ENCODE measurements at regions not wholly inside any gene's neighbourhood (a gene's known extent, or its start where the extent isn't known, plus 50 kb on each side); places are given as distances from the start of the nearest gene placed in this dataset.
"Not testable (repeated sequence)": the region's sequence is repeated elsewhere in the genome, so short reads cannot be mapped to it uniquely, and the experiment has no call there.

- no peak for DNase-seq (ENCODE audit: low spot score in 2 of 2)
- H3K4me1 ChIP-seq: no peaks in the 10 kb centered on the region
- no peaks in the 10 kb centered on the region for H3K9me3 ChIP-seq
- in situ Hi-C loops (cut with MboI; ENCODE audit: low sequenced_read_pairs): no loop called here
- no peaks in the 10 kb centered on the region for H3K27me3 ChIP-seq (ENCODE audit: low read depth)
- H3K4me3 ChIP-seq: no peak overlapping the region
- no peaks in the 10 kb centered on the region for H3K36me3 ChIP-seq (replicated peaks)
These were observed 266.5 kb downstream of the EIPR1 start for GRCh38 chr2:3110994-3111666.

GRCh38 chr2:3110555-3110954, 267.1 kb downstream of the EIPR1 start:
- no peak for DNase-seq (ENCODE audit: low spot score in 2 of 2)
- Histone ChIP-seq H3K4me1 (no peaks in the 10 kb centered on the region), H3K27me3 (ENCODE audit: low read depth) (no peaks in the 10 kb centered on the region), H3K9me3 (no peaks in the 10 kb centered on the region), H3K36me3 (replicated peaks) (no peaks in the 10 kb centered on the region), H3K4me3 (no peak overlapping the region)
- in situ Hi-C loops (cut with MboI; ENCODE audit: low sequenced_read_pairs): no loop called here

GRCh38 chr2:3108710-3109702, 268.6 kb downstream of the EIPR1 start:
- in situ Hi-C loops (cut with MboI; ENCODE audit: low sequenced_read_pairs): no loop called here
- no peaks in the 10 kb centered on the region for H3K9me3 ChIP-seq
- H3K27me3 ChIP-seq (ENCODE audit: low read depth): no peaks in the 10 kb centered on the region
- no peaks in the 10 kb centered on the region for H3K36me3 ChIP-seq (replicated peaks)
- DNase-seq (ENCODE audit: low spot score in 2 of 2): no peak
- H3K4me1 ChIP-seq: no peaks in the 10 kb centered on the region
- no peak overlapping the region for H3K4me3 ChIP-seq

- Histone ChIP-seq H3K36me3 (replicated peaks) (no peaks in the 10 kb centered on the region), H3K4me1 (no peaks in the 10 kb centered on the region), H3K27me3 (ENCODE audit: low read depth) (no peaks in the 10 kb centered on the region), H3K9me3 (no peaks in the 10 kb centered on the region), H3K4me3 (no peak overlapping the region)
- in situ Hi-C loops (cut with MboI; ENCODE audit: low sequenced_read_pairs): no loop called here
- DNase-seq (ENCODE audit: low spot score in 2 of 2): no peak
These were observed 269.5 kb downstream of the EIPR1 start for GRCh38 chr2:3108105-3108504.

GRCh38 chr2:3107567-3107966, 270.1 kb downstream of the EIPR1 start:
- Histone ChIP-seq H3K4me1 (no peaks in the 10 kb centered on the region), H3K27me3 (ENCODE audit: low read depth) (no peaks in the 10 kb centered on the region), H3K9me3 (no peaks in the 10 kb centered on the region), H3K4me3 (no peak overlapping the region), H3K36me3 (replicated peaks) (no peaks in the 10 kb centered on the region)
- DNase-seq (ENCODE audit: low spot score in 2 of 2): no peak
- in situ Hi-C loops (cut with MboI; ENCODE audit: low sequenced_read_pairs): no loop called here

GRCh38 chr2:3105814-3106569, 271.6 kb downstream of the EIPR1 start:
- no peaks in the 10 kb centered on the region for H3K4me1 ChIP-seq
- no peaks in the 10 kb centered on the region for H3K27me3 ChIP-seq (ENCODE audit: low read depth)
- no peaks in the 10 kb centered on the region for H3K36me3 ChIP-seq (replicated peaks)
- H3K9me3 ChIP-seq: no peaks in the 10 kb centered on the region
- H3K4me3 ChIP-seq: no peak overlapping the region
- in situ Hi-C loops (cut with MboI; ENCODE audit: low sequenced_read_pairs): no loop called here
- DNase-seq (ENCODE audit: low spot score in 2 of 2): no peak

- not testable (repeated sequence) for H3K4me3 ChIP-seq; H3K27me3 ChIP-seq (ENCODE audit: low read depth)
These were observed 272.4 kb downstream of the EIPR1 start for GRCh38 chr2:3104958-3105813.

GRCh38 chr2:3104261-3104660, 273.4 kb downstream of the EIPR1 start:
- Histone ChIP-seq H3K36me3 (replicated peaks) (no peaks in the 10 kb centered on the region), H3K4me1 (no peaks in the 10 kb centered on the region), H3K9me3 (no peaks in the 10 kb centered on the region), H3K4me3 (no peak overlapping the region), H3K27me3 (ENCODE audit: low read depth) (no peaks in the 10 kb centered on the region; the same call in 1 of the 2 replicates)
- no peak for DNase-seq (ENCODE audit: low spot score in 2 of 2)
- in situ Hi-C loops (cut with MboI; ENCODE audit: low sequenced_read_pairs): no loop called here

More at GRCh38 chr2:3104958-3105813, 272.4 kb downstream of the EIPR1 start:
- H3K9me3 ChIP-seq; H3K36me3 ChIP-seq (replicated peaks); DNase-seq (ENCODE audit: low spot score in 2 of 2); in situ Hi-C loops (cut with MboI; ENCODE audit: low sequenced_read_pairs); H3K4me1 ChIP-seq: not testable (repeated sequence)

- H3K36me3 ChIP-seq (replicated peaks): no peaks in the 10 kb centered on the region
- DNase-seq (ENCODE audit: low spot score in 2 of 2): no peak
- in situ Hi-C loops (cut with MboI; ENCODE audit: low sequenced_read_pairs): no loop called here
- no peaks in the 10 kb centered on the region; the same call in 1 of the 2 replicates for H3K27me3 ChIP-seq (ENCODE audit: low read depth)
- H3K9me3 ChIP-seq: no peaks in the 10 kb centered on the region
- H3K4me3 ChIP-seq: no peak overlapping the region
- no peaks in the 10 kb centered on the region for H3K4me1 ChIP-seq
These were observed 274.6 kb downstream of the EIPR1 start for GRCh38 chr2:3102922-3103569.

- in situ Hi-C loops (cut with MboI; ENCODE audit: low sequenced_read_pairs): no loop called here
- no peaks in the 10 kb centered on the region for H3K4me1 ChIP-seq
- H3K9me3 ChIP-seq: no peaks in the 10 kb centered on the region
- no peaks in the 10 kb centered on the region; the same call in 1 of the 2 replicates for H3K27me3 ChIP-seq (ENCODE audit: low read depth)
- no peak for DNase-seq (ENCODE audit: low spot score in 2 of 2)
- no peaks in the 10 kb centered on the region for H3K36me3 ChIP-seq (replicated peaks)
- H3K4me3 ChIP-seq: no peak overlapping the region
These were observed 275.3 kb downstream of the EIPR1 start for GRCh38 chr2:3102081-3102921.

GRCh38 chr2:3101016-3101942, 276.3 kb downstream of the EIPR1 start:
- in situ Hi-C loops (cut with MboI; ENCODE audit: low sequenced_read_pairs): no loop called here
- H3K4me1 ChIP-seq: no peaks in the 10 kb centered on the region
- peaks cover 2% of the 10 kb centered on the region for H3K27me3 ChIP-seq (ENCODE audit: low read depth)
- H3K4me3 ChIP-seq: no peak overlapping the region
- H3K36me3 ChIP-seq (replicated peaks): no peaks in the 10 kb centered on the region
- no peak for DNase-seq (ENCODE audit: low spot score in 2 of 2)
- no peaks in the 10 kb centered on the region for H3K9me3 ChIP-seq
